ENCODE measurements at regions not wholly inside any gene's neighbourhood (a gene's known extent, or its start where the extent isn't known, plus 50 kb on each side); places are given as distances from the start of the nearest gene placed in this dataset.

DNA sequence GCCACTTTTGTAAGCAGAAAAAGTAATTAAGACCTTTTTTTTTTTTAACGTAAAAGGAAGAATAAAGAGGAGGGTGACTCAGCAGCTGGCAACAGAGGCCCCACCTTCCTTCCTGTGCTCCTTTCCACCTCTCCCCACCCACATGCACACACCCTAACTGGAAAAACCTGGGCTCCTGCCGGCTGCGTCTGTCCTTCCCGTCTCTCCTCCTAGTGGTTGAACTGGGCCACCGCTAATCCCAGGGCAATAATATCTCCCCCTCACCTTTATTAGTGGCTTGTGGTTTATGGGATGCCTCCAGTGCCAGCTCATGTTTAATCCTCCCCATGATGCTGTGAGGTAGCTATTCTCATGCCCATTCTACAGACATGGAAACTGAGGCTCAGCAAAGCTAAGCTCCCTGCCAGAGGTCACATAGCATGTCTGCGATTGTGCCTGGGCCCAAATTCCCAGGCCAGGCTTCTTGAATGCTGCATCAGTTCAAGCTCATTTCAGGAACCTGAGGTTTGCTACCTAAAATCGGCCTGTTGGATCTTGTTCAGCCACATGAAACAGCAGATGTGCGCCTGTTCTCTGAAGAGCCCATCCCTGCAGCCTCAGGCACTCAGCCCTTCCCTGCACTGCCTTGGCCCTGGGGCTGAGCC, 60.9 kb upstream of the IL17B start:
- intact Hi-C loops (cut with micrococcal nuclease): no loop called here
- ATAC-seq (peak; percentile 85), DNase-seq (ENCODE audit: low read depth, low spot score) (peak; percentile 95)
- H3K4me1 ChIP-seq (ENCODE audit: control insufficient read depth in 1 of 2, insufficient read depth in 2 of 2, low read length in 2 of 2): peaks cover 29 to 55% of the 10 kb centered on the region in 2 experiments
- H2AFZ ChIP-seq (ENCODE audit: low read depth, low read length, poor library complexity, severe bottlenecking): no peak overlapping the region
- no peaks in the 10 kb centered on the region for H4K20me1 ChIP-seq (ENCODE audit: insufficient read depth)
- no peaks in the 10 kb centered on the region for H3K9me3 ChIP-seq (ENCODE audit: control insufficient read depth in 1 of 2, insufficient read depth in 1 of 2, low read depth in 1 of 2, low read length in 2 of 2)
- H3K27me3 ChIP-seq (ENCODE audit: insufficient read depth, low read length): no peaks in the 10 kb centered on the region
- 0 out of 4 replicates have a peak overlapping the region, but pooled peaks of 1 of the 2 experiments have one; percentile 26 for H3K4me3 ChIP-seq (replicated peaks in 1 of 2; ENCODE audit: low read depth in 1 of 2, low read length in 2 of 2)
- no TSS peak for BruUV-seq (replicated peaks)
- H3K79me2 ChIP-seq (ENCODE audit: insufficient read depth, low read length): no peaks in the 10 kb centered on the region
- H3K36me3 ChIP-seq (ENCODE audit: control insufficient read depth in 1 of 2, insufficient read depth in 2 of 2, low read length in 2 of 2): no peaks in the 10 kb centered on the region
- peak overlapping the region; percentile 69 for H3K27ac ChIP-seq (ENCODE audit: low read depth, low read length)
- CTCF ChIA-PET: interaction anchor here (0.9 to 5.6 kb wide), 10 partner anchors 8 to 178 kb away, joined by 3 to 34 read pairs (median 8); partner anchors contain the start of genes CSNK1A1 and PCYOX1L
- H3K4me2 ChIP-seq (ENCODE audit: low read length): peak overlapping the region; percentile 68
- POLR2A ChIA-PET: interaction anchor here (1.0 to 4.6 kb wide), 3 partner anchors 111 to 122 kb away, joined by 5 to 32 read pairs (median 7); partner anchors contain the start of gene CSNK1A1
- H3K9ac ChIP-seq (ENCODE audit: low read length): peak overlapping the region; percentile 53
- RAD21 ChIA-PET (ENCODE audit: low non-redundant PET in 1 of 2, low total read pairs in 2 of 2, uncharacterized antibody in 2 of 2, unreplicated experiment in 2 of 2): interaction anchor here (0.7 to 1.0 kb wide), 4 partner anchors 12 to 125 kb away, joined by 3 to 4 read pairs (median 3); no protein-coding TSS in a partner anchor
- TF ChIP-seq, protein P1, sequence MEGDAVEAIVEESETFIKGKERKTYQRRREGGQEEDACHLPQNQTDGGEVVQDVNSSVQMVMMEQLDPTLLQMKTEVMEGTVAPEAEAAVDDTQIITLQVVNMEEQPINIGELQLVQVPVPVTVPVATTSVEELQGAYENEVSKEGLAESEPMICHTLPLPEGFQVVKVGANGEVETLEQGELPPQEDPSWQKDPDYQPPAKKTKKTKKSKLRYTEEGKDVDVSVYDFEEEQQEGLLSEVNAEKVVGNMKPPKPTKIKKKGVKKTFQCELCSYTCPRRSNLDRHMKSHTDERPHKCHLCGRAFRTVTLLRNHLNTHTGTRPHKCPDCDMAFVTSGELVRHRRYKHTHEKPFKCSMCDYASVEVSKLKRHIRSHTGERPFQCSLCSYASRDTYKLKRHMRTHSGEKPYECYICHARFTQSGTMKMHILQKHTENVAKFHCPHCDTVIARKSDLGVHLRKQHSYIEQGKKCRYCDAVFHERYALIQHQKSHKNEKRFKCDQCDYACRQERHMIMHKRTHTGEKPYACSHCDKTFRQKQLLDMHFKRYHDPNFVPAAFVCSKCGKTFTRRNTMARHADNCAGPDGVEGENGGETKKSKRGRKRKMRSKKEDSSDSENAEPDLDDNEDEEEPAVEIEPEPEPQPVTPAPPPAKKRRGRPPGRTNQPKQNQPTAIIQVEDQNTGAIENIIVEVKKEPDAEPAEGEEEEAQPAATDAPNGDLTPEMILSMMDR (IDR thresholded peaks at IDR 0.05 in 2 of 3, conservative IDR thresholded peaks at IDR 0.05 in 1 of 3; ENCODE audit: borderline replicate concordance in 1 of 3, insufficient read depth in 1 of 3, low read depth in 2 of 3, low read length in 2 of 3): peak in 2 of 3 experiments; percentile 64 to 73; a peak in 4 of 6 replicates
- no peak for TF ChIP-seq ZFX (IDR thresholded peaks at IDR 0.05)
- TF ChIP-seq TCF7L2 (IDR thresholded peaks at IDR 0.05; ENCODE audit: borderline replicate concordance, extremely low read depth, insufficient read depth, insufficient read length): peak; percentile 42
- peak; percentile 63 for TF ChIP-seq POLR2AphosphoS5 (IDR thresholded peaks at IDR 0.05; ENCODE audit: low read depth, low read length)
- TF ChIP-seq SP1 (IDR thresholded peaks at IDR 0.05; ENCODE audit: low read depth): no peak
- peak; percentile 47 for TF ChIP-seq YY1 (IDR thresholded peaks at IDR 0.05; ENCODE audit: extremely low read depth, insufficient replicate concordance, low read depth, low read length)
- no peak for TF ChIP-seq EZH2phosphoT487 (IDR thresholded peaks at IDR 0.05; ENCODE audit: borderline replicate concordance)
- H3K9me2 ChIP-seq (ENCODE audit: insufficient read depth): no peaks in the 10 kb centered on the region

All from HCT116 (cell line).